NCI-H2081 (cell line): ENCODE measurements at regions not wholly inside any gene's neighbourhood (a gene's known extent, or its start where the extent isn't known, plus 50 kb on each side); places are given as distances from the start of the nearest gene placed in this dataset.
"Not testable (repeated sequence)": the region's sequence is repeated elsewhere in the genome, so short reads cannot be mapped to it uniquely, and the experiment has no call there.

Experiments
- DNase-seq, 2 experiments: peaks; one replicate each; lab custom pipeline; 2025; lab: John Stamatoyannopoulos, UW

DNA sequence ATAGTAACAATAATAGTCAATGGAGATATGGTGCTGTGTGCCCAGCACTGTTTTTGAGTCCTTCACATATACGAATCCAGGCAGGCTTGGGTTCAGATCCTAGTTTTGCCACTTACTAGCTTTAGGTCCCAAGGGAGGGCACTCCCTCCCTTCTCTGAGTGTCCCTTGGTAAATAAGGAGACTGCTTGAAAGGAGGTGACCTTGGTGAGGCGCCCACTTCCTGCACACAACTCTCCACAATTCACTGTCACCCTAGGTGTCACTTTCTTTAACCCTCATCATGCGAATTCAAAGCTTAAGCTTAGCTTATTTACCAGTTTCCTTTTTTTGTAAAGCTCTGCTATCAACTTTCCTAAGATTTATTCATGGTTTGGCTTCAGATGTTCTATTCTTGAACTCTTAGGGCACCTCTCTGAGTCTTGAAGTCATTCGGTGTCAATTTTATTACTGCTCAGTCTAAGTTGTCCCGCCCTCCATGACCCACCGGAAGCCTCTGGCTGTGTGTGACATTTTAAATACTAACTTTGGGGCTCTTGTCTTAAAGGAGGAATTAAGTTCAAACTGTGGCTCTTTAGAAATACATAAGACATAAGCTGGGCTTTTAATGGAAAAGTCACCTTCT is 170.7 kb upstream of the ZNF618 start:
- DNase-seq, result no peak

DNA sequence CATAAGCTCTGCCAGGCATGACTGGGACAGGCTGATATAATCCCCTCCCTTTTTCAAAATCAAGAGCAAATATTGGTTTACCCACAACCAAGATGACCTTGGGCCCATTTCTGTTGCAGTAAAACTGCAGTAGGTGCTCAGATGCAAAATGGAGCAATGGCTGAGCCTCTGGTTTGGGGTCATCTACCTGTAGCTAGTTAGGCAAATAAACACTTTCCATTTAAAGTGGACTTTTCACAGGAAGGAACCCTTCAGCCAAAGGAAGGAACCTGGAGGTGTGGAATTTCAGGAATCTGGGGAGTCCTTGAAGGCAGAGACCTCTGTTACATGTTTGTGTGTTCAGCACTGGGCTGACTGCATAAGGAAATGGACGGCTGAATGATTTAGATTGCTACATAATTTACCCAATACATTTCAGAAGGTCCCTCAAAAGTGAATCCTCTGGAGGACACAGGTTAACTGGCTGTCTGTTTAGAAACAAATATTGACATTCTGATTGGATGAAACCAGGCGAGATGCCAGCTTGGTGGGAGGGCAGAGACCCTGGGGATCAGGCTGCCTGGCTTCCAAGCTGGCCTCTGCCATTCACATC is 170.1 kb upstream of the ZNF618 start:
- DNase-seq, result no peak

DNA sequence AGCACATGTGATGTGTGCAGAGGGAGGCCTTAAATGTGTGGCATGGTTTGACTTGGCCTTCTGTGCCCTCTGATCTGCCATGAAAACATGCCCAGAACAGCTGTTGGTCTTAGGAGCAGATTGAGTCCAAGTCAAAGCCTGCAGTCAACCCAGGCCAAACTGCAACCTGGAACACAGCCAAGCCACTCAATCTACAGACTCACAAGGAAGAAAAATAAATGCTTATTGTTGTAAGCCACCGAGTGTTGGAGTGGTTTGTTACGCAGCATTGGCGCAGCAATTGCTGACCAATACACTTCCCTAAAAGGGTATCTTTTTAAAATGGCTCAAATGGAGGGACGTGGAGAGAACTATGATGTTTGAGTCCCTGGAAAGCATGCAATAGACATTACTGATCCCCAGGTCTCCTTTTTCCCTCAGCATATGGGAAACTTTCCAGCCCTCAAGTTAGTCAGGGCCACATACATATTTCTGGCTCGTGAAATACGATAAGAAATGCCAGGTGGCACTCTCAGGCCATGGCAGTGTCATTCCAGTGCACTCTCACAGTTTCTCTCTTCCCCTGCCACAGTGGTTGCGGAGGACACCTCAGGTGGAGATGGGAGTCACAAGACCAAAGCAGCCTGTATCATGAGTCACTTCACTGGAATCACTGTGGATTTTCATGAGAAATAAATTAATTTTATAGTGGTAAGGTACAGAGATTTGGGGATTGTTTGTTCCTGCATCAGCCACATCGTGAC is 168.0 kb upstream of the ZNF618 start:
- DNase-seq, result no peak

DNA sequence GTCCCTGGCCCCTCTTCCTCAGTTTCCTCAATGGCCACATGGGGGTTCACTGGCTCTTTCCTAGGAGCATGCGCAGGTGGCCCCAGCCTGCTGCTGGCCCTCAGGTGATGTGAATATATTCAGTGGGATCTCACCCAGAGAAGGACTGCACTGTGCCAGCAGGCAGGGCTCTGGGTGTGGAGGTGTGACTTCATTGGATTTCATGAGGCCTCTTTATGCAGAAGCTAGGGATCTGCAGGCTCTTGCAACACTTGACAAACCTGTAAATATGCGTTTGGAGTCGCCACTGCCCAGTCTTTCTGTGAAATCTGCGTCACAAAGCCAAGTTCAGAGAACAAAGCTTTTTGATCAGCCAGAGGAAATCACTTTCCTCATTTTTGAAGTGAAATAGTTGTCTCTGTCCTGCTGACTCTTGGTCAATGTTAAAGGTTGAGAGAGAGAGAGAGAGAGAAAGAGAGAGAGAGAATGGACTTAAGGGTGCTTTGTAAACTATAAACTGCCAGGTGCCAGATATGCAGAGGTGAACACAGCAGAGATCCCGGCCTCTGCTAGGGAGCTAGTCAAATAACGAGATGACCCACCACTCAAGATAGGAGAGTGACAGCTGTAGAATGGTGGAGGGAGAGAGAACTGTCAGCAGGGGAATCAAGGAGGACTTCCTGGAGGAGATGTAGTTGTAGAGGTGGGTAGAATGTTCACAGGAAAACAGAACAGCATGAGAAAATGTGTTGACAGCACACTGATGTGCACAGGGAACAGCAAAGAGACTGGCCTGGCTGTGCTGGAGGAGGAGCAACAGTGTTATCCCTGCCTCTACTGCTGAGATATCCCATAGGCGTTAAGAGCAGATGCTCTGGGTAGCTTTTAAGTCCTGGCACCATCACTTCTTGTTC is 167.0 kb upstream of the ZNF618 start:
- no peak for DNase-seq

DNA sequence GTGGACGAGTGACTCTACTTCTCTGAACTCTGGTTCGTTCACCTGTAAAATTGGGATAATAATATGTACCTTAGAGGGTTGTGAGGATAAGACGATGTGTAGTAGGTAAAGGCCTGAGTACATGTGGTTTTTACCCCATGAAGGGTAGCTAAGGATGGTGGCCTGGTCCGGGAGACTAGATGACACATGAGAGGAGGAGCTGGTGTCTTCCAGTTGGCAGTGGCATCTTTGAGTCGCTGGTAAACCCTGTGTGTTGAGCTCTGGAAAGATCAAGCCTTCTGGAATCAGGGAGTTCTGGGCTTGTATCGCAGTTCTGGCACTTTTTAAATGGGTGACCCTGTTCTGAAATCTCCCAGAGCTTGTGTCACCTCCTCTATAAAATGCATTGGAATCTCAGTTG is 166.4 kb upstream of the ZNF618 start:
- no peak for DNase-seq

DNA sequence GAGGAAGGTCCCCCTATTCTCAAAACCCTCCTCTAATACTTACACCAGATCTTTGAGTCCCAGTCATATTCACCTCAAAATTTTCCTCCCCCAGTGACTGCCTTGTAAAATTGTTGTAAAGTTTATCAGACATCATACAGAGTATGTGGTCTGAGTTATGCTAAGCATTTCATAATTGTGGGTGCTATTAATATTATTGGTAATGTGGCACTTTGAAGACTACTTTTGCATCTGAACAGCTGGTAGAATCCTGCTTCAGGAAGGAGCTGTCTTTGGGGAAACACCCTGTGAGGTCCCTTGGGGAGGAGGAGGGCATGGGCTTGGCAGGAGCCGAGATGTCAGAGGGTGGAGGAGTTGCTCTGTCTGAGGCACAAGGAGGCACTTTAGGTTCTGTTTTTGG is 164.9 kb upstream of the ZNF618 start:
- DNase-seq, result no peak

DNA sequence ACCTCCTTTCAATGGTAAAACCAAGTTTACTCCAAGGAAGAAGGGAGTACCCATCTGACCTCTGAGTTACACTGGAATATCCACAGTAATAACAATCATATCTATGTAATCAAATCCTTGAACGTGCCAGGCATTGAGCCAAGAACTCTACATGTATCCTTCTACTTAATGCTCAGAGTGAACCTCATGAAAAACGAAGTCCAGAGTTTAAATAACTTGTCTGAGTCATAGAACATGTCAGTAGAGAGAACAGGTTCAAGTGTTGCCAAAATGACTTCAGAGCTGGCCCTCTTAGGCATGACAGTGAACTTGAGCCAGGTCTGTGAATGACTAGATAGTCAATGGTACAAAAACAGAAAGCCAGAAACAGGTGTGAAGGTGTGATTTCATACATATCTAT is 164.1 kb upstream of the ZNF618 start:
- no peak for DNase-seq

DNA sequence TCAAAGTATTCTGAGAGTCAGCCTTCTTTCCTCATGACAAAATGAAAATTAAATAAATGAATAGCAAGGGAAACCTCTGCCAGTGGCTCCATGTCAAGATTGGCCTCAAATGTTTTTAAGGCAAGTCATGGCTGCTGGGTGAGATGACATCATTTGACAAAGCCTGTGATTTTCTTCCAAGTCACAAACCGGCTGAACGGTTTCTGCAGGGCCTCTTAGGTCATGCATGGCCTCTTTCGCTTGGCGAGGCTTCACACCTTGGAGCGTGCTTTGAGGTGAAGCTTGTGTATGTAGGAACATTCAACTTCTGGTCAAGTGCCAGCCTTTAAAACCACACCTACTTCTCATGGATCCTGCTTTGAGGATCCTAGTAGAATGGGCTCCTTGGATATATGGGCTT is 161.0 kb upstream of the ZNF618 start:
- no peak for DNase-seq

DNA sequence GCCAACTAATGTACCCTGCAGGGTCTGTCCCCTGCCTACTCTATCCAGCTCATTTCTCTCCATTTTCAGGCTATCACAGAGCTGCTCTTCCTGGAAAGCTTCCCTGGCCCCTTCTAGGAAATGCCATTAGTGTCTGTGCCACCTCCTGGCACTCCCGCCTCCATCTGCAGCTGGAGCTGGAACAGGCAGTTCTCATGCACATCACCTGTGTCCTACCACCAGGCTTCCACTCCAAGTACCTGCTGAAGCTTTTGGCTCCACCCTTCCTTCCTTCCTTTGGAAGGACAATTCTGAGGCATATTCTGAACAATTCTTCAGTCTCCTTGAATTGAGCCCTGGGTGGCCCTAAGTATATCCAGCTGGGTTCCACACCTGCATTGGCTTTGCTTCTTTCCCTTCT is 156.2 kb upstream of the ZNF618 start:
- DNase-seq, result no peak

DNA sequence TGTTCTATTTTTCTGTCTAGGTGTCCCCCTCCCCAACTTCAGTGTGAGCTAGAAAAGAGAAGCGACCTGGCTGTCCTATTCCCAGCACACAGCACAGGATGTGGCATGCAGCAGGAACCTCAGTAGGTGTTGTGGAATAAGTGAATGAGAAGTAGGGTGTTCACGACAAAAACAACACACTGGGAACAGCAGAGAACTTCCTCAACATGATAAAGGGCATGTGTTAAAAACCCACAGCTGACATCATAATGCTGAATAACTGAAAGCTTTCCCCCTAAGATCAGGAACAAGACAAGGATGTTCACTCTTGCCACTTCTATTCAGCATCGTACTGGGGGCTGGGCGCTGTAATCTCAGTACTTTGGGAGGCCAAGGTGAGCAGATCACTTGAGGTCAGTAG is 155.6 kb upstream of the ZNF618 start:
- DNase-seq, result no peak

DNA sequence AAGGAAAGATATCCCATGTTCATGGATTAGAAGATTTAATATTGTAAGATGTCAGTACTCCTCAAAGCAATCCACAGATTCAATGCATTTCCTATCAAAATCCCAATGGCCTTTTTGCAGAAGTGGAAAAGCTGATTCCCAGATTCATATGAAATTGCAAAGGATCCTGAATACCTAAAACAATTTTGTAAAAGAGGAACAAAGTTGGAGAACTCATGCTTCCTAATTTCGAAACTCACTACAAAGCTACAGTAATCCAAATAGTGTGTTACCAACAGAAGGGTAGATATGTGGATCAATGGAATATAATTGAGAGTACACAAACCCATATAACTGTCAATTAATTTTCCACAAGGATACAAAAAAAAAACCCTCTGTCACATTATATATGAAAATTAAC is 154.3 kb upstream of the ZNF618 start:
- no peak for DNase-seq

DNA sequence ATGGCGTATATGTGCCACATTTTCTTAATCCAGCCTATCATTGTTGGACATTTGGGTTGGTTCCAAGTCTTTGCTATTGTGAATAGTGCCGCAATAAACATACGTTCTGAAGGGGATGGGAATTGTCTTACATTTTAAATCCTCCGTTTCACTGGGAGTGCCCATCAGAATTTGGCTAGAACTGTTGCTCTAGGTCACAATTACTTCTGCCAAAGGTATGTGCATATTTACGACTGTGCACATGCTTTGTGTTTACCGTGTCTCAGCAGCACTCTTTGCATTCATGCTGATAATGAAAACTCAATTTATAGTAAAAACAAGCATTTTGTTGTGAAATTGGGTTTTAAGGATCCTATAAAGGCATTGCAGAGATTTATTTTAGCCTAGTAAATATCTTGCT is 151.9 kb upstream of the ZNF618 start:
- no peak for DNase-seq

DNA sequence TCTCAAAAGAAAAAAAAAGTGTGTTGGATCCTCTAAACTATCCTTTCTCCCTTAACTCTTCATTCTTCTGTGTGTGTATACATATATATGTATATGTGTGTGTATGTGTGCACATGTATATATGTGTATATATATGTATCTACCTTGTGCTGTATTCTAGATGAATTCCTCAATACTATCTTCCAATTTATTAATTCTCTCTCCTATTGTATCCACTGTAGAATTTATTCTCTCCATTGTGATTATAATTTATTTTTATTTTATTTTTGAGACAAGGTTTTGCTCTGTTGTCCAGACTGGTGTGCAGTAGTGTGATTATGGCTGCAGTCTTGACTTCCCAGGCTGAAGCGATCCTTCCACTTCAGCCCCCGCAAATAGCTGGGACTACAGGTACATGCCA is 147.1 kb upstream of the ZNF618 start:
- no peak for DNase-seq

DNA sequence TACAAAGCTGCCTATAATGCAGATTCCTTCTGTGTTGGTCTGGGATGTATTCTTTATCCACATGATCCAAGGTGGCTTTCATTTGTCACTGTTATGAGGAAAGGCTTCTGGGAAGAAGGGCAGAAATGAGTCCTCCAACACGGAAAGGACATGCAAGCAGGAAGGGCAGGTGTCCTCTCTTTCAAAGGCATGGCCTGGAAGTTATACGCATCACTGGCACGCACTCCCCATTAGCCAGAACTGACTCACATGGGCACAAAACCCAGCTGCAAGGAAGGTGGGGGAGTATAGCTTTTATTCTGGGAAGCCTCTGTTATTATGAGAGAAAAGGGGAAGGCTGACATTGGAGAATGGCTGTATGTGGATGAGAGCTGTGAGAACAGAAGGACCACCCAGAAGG is 141.3 kb upstream of the ZNF618 start:
- no peak for DNase-seq

DNA sequence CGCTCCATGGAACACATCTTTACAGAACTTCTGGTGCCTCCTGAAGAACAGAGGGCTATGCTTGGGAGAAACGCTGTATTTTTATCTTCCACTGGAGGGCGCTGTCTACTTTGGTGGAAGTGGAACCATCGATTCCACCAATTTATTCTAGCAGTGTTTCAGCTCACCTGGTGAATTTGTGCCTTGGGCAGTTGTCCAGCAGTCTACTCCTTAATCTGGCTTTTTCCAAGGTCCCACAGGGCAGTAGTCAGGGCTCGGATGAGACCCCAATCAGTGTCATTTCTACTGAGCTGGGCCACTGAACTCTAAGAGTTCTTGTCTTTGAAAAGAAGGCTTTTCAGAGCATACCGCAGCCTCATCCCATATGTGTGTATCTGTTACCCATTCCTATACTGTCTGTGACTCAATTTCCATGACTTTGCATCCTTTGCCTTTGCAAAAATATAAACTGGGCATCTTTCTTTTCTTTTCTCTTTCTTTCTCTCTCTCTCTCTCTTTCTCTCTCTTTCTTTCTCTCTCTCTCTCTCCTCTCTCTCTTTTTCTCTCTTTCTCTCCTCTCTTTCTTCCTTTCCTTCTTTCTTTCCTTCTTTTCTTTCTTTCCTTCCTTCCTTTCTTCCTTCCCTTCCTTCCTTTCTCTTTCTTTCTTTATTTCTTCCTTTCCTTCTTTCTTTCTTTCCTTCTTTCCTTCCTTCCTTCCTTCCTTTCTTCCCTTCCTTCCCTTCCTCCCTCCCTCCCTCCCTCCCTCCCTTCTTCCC is 138.4 kb upstream of the ZNF618 start:
- peak; percentile 64 to 65 for DNase-seq

DNA sequence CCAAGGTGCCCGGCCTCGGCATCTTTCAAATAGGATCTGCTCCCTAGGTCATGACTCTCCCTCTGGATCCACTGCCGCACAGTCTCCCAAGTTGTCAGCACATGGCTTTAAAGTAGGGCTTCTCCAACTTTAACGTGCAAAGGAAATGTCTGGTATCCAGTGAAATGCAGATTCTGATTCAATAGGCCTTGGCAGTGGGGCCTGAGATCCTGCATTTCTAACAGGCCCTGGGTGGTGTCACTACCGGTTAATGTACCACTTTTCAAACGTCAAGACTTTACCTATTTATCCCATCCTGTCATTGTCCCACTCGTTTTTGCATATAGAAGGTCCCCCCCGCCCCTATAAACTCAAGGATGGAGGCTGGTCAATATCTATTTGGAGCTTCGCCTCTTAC is 137.6 kb upstream of the ZNF618 start:
- DNase-seq, result no peak

DNA sequence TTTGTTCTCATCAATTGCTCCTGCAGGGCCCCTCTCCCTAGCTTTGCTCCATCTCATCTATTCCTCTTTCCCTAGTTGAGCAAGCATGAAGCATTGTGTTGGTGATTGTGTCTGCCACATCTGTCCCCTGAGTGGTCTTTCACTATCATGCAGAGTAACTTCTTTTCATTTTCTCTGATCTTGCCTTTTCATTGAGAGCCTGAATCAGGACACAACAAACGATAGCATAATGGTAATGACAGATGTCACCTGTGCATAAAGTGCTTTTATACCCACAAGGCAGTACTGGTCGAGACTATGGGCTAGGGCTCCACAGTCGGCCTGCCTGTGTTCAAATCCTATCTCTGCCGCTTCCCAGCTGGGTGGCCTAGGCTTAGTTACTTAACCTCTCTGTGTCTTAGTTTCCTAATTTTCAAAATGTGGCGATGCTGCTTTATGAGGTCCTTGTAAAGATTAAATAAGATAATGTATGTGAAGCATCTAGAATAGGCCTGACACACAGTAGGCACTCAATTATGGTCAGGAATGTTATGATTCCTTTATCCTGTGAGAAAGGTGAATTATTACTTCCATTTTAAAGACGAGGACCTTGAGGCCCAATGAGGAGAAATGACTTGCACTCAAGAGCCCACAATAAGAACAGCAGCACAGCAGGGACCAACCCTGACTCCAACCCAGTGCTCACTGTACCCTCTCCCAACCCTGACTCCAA is 137.1 kb upstream of the ZNF618 start:
- no peak for DNase-seq

DNA sequence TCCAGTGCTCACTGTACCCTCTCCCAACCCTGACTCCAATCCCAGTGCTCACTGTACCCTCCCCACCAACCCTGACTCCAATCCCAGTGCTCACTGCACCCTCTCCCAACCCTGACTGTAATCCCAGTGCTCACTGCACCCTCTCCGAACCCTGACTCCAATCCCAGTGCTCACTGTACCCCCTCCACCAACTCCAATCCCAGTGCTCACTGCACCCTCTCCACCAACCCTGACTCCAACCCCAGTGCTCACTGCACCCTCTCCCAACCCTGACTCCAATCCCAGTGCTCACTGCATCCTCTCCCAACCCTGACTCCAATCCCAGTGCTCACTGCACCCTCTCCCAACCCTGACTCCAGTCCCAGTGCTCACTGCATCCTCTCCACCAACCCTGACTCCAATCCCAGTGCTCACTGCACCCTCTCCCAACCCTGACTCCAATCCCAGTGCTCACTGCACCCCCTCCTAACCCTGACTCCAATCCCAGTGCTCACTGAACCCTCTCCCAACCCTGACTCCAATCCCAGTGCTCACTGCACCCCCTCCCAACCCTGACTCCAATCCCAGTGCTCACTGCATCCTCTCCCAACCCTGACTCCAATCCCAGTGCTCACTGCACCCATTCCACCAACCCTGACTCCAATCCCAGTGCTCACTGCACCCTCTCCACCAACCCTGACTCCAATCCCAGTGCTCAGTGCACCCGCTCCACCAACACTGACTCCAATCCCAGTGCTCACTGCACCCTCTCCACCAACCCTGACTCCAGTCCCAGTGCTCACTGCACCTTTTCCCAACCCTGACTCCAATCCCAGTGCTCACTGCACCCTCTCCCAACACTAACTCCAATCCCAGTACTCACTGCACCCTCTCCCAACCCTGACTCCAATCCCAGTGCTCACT is 136.3 kb upstream of the ZNF618 start:
- DNase-seq, result not testable (repeated sequence)

DNA sequence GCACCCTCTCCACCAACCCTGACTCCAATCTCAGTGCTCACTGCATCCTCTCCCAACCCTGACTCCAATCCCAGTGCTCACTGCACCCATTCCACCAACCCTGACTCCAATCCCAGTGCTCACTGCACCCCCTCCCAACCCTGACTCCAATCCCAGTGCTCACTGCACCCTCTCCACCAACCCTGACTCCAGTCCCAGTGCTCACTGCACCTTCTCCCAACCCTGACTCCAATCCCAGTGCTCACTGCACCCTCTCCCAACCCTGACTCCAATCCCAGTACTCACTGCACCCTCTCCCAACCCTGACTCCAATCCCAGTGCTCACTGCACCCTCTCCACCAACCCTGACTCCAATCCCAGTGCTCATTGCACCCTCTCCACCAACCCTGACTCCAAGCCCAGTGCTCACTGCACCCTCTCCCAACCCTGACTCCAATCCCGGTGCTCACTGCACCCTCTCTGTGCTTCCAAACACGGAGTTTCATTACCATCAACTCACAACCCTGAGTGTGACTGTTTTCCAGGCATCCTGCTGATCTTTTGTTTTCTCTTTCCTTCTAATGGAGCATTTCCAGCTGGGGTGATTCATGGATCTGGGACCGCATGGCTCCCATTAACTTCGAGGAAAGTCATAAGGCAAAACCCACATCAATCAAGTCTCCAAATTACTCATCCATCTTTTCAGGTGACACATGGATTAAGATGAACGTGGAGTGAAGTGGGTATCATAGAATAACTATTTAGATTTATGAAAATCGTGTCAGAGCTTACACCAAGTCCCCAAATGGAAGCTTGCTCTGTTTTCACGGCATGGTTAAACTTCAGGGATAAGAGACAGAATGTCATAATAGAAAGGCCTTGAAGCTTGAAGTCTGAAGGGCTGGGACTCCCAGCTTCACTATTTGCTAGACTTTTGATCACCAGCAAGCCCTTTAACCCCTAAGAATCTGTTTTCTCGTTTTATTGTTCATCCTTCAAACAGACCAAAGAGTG is 135.3 kb upstream of the ZNF618 start:
- DNase-seq, result not testable (repeated sequence)
